Fibroblast of lung (primary cell): ENCODE measurements at regions not wholly inside any gene's neighbourhood (a gene's known extent, or its start where the extent isn't known, plus 50 kb on each side); places are given as distances from the start of the nearest gene placed in this dataset.

Experiments
- DNase-seq, 2 donors: peaks; one replicate each; pipeline versions ENCODE4 v3.0.0 to v3.0.0-alpha.2; 2010; ENCODE audit warnings: low read depth in 2 of 2
- H2AFZ ChIP-seq: 2 replicates; pipeline ENCODE4 v1.5.1; 2012; ENCODE audit warnings: low read length, control low read depth, inconsistent platforms
- H3K27ac ChIP-seq: 2 replicates; pipeline ENCODE4 v1.5.1; 2011; ENCODE audit warnings: low read length, control low read depth; ENCODE audit not compliant: insufficient read depth
- H3K27me3 ChIP-seq: 2 replicates; pipeline ENCODE4 v1.5.1; 2011; ENCODE audit warnings: mild to moderate bottlenecking, low read length; ENCODE audit not compliant: control insufficient read depth, insufficient read depth
- H3K36me3 ChIP-seq: 2 replicates; pipeline ENCODE4 v1.5.1; 2011; ENCODE audit warnings: low read length; ENCODE audit not compliant: control insufficient read depth, insufficient read depth
- H3K4me1 ChIP-seq: 2 replicates; pipeline ENCODE4 v1.5.1; 2011; ENCODE audit warnings: low read length; ENCODE audit not compliant: control insufficient read depth, insufficient read depth; ENCODE audit errors: extremely low read depth
- H3K4me2 ChIP-seq: 2 replicates; pipeline ENCODE4 v1.5.1; 2011; ENCODE audit warnings: low read length, control low read depth; ENCODE audit not compliant: insufficient read depth; ENCODE audit errors: extremely low read depth
- H3K4me3 ChIP-seq, 4 experiments: fragments of 200-600 bp in 1 of 4; sonication (generic) in 1 of 4; replicated peaks in 1 of 4; 2 replicates each; pipeline ENCODE4 v1.5.1; 2011 to 2016; ENCODE audit warnings: low read length in 4 of 4, low read depth in 3 of 4, mild to moderate bottlenecking in 3 of 4, control low read depth in 2 of 4, inconsistent platforms in 1 of 4, mixed read lengths in 1 of 4; ENCODE audit not compliant: insufficient read depth in 1 of 4; ENCODE audit errors: control extremely low read depth in 1 of 4
- H3K79me2 ChIP-seq: 2 replicates; pipeline ENCODE4 v1.5.1; 2012; ENCODE audit warnings: mild to moderate bottlenecking, low read length, inconsistent platforms; ENCODE audit not compliant: control insufficient read depth, insufficient read depth
- H3K9ac ChIP-seq: 2 replicates; pipeline ENCODE4 v1.5.1; 2011; ENCODE audit warnings: mild to moderate bottlenecking, low read length, control low read depth; ENCODE audit not compliant: insufficient read depth
- H3K9me3 ChIP-seq: 2 replicates; pipeline ENCODE4 v1.5.1; 2012; ENCODE audit warnings: low read depth, low read length; ENCODE audit not compliant: control insufficient read depth, insufficient read depth
- H4K20me1 ChIP-seq: 2 replicates; pipeline ENCODE4 v1.5.1; 2011; ENCODE audit warnings: low read length; ENCODE audit not compliant: control insufficient read depth, insufficient read depth; ENCODE audit errors: extremely low read depth
- EZH2 ChIP-seq: IDR thresholded peaks from 2 replicates; pipeline ENCODE4 v1.5.1; 2012; ENCODE audit warnings: low read length, control low read depth, mild to moderate bottlenecking; ENCODE audit errors: missing control alignments
- TF ChIP-seq, protein P1 (sequence below), 2 donors: IDR thresholded peaks in 1 of 2; conservative IDR thresholded peaks in 1 of 2; 1 replicate in 1 of 2; 2 replicates in 1 of 2; pipeline ENCODE4 v1.5.1; 2011 to 2012; ENCODE audit warnings: low read length in 2 of 2, control low read depth in 1 of 2, inconsistent platforms in 1 of 2, low read depth in 1 of 2, mild to moderate bottlenecking in 1 of 2

- Histone ChIP-seq H3K27ac (peak overlapping the region; percentile 39), H3K4me2 (no peak overlapping the region), H3K79me2 (no peaks in the 10 kb centered on the region), H3K4me1 (no peaks in the 10 kb centered on the region), H3K27me3 (no peaks in the 10 kb centered on the region), H3K9ac (no peak overlapping the region), H3K4me3 (no peak overlapping the region), H4K20me1 (no peaks in the 10 kb centered on the region), H2AFZ (no peak overlapping the region), H3K36me3 (no peaks in the 10 kb centered on the region), H3K9me3 (no peaks in the 10 kb centered on the region)
- DNase-seq, result peak; percentile 79 to 96
- TF ChIP-seq EZH2, result no peak
- TF ChIP-seq, protein P1, sequence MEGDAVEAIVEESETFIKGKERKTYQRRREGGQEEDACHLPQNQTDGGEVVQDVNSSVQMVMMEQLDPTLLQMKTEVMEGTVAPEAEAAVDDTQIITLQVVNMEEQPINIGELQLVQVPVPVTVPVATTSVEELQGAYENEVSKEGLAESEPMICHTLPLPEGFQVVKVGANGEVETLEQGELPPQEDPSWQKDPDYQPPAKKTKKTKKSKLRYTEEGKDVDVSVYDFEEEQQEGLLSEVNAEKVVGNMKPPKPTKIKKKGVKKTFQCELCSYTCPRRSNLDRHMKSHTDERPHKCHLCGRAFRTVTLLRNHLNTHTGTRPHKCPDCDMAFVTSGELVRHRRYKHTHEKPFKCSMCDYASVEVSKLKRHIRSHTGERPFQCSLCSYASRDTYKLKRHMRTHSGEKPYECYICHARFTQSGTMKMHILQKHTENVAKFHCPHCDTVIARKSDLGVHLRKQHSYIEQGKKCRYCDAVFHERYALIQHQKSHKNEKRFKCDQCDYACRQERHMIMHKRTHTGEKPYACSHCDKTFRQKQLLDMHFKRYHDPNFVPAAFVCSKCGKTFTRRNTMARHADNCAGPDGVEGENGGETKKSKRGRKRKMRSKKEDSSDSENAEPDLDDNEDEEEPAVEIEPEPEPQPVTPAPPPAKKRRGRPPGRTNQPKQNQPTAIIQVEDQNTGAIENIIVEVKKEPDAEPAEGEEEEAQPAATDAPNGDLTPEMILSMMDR (conservative IDR thresholded peaks at IDR 0.05 in 1 of 2, IDR thresholded peaks at IDR 0.05 in 1 of 2; ENCODE audit: low read depth in 1 of 2, low read length in 2 of 2), result no peak
Observed at GRCh38 chr6:53432318-53433161, 83.8 kb upstream of the ELOVL5 start.

DNA sequence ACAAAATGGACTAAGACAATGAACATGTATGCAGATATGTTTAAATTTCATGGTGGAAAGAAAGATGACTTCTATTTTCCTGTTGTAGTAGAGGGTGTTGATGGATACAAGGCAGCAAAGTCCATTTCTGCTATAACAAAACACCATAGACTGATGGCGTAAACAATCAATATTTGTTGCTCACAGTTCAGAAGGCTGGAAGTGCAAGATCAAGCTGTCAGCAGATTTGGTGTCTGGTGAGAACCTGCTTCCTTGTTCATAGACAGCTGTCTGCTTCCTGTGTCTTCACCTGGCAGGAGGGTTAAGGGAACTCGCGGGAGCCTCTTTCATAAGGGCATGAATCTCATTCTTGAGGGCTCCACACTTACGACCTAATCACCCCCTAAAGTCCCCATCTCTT is 83.0 kb upstream of the ELOVL5 start:
- no peak for DNase-seq
- no peak overlapping the region for H3K4me2 ChIP-seq
- H3K9ac ChIP-seq, result no peak overlapping the region
- no peak overlapping the region for H3K4me3 ChIP-seq
- no peaks in the 10 kb centered on the region for H3K4me1 ChIP-seq
- no peaks in the 10 kb centered on the region for H4K20me1 ChIP-seq
- no peaks in the 10 kb centered on the region for H3K36me3 ChIP-seq
- no peak overlapping the region for H2AFZ ChIP-seq
- no peaks in the 10 kb centered on the region for H3K9me3 ChIP-seq
- TF ChIP-seq EZH2, result no peak
- TF ChIP-seq, protein P1 (conservative IDR thresholded peaks at IDR 0.05 in 1 of 2, IDR thresholded peaks at IDR 0.05 in 1 of 2; ENCODE audit: low read depth in 1 of 2, low read length in 2 of 2), result no peak
- no peak overlapping the region for H3K27ac ChIP-seq
- no peaks in the 10 kb centered on the region for H3K27me3 ChIP-seq
- H3K79me2 ChIP-seq, result no peaks in the 10 kb centered on the region

DNA sequence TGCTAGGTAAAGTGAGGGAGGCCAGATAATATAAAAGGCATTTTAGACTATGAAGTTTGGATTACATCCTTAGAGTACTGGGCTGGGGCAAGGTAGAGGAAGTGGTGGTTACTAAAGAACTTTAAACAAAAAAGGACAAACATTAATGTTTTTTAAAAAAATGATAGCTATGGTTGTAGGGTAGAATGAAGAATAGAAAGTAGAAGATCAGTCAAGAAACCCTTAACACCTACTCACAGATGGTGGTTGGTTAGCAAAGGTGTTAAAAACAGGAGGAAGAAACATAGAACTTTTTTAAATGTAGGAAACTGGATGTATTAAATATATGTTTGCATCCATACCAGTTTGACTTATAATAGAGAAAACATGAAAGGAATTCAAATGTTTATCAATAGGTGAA is 80.7 kb upstream of the ELOVL5 start:
- no peaks in the 10 kb centered on the region for H3K79me2 ChIP-seq

More for the DNA sequence above, 80.7 kb upstream of the ELOVL5 start:
- Histone ChIP-seq H2AFZ (no peak overlapping the region), H3K27me3 (no peaks in the 10 kb centered on the region), H3K4me2 (no peak overlapping the region), H3K4me3 (no peak overlapping the region), H3K9me3 (no peaks in the 10 kb centered on the region), H4K20me1 (no peaks in the 10 kb centered on the region), H3K36me3 (no peaks in the 10 kb centered on the region), H3K4me1 (no peaks in the 10 kb centered on the region), H3K9ac (no peak overlapping the region), H3K27ac (no peak overlapping the region)
- TF ChIP-seq, protein P1 (conservative IDR thresholded peaks at IDR 0.05 in 1 of 2, IDR thresholded peaks at IDR 0.05 in 1 of 2; ENCODE audit: low read depth in 1 of 2, low read length in 2 of 2), result no peak
- TF ChIP-seq EZH2, result no peak
- DNase-seq, result no peak
